HS-5 (cell line): ENCODE measurements at regions not wholly inside any gene's neighbourhood (a gene's known extent, or its start where the extent isn't known, plus 50 kb on each side); places are given as distances from the start of the nearest gene placed in this dataset.
A peak's percentile ranks its signal among the peaks of the same experiment; 100 is the strongest.
"Not testable (repeated sequence)": the region's sequence is repeated elsewhere in the genome, so short reads cannot be mapped to it uniquely, and the experiment has no call there.

Source experiments
- DNase-seq: peaks from one replicate; pipeline ENCODE4 v3.0.0-alpha.2; 2012; ENCODE audit warnings: low read depth

GRCh38 chr4:159743971-159744370 lies 641.1 kb downstream of the RAPGEF2 start:
- no peak for DNase-seq

GRCh38 chr4:159747983-159748382 lies 645.1 kb downstream of the RAPGEF2 start:
- no peak for DNase-seq

GRCh38 chr4:159748834-159749444 lies 646.1 kb downstream of the RAPGEF2 start:
- DNase-seq: no peak

GRCh38 chr4:159757499-159757898 lies 654.6 kb downstream of the RAPGEF2 start:
- no peak for DNase-seq

- DNase-seq: no peak
These were observed 655.2 kb downstream of the RAPGEF2 start for GRCh38 chr4:159758061-159758460.

- DNase-seq: no peak
These were observed 659.8 kb downstream of the RAPGEF2 start for GRCh38 chr4:159762672-159763071.

- DNase-seq: no peak
These were observed 661.6 kb downstream of the RAPGEF2 start for GRCh38 chr4:159764343-159764952.

GRCh38 chr4:159765382-159765781 lies 662.5 kb downstream of the RAPGEF2 start:
- peak; percentile 46 for DNase-seq

GRCh38 chr4:159766241-159766640 lies 663.4 kb downstream of the RAPGEF2 start:
- DNase-seq: no peak

GRCh38 chr4:159767406-159767805 lies 664.5 kb downstream of the RAPGEF2 start:
- DNase-seq: no peak

GRCh38 chr4:159768016-159768415 lies 665.1 kb downstream of the RAPGEF2 start:
- DNase-seq: no peak

GRCh38 chr4:159770401-159770800 lies 667.5 kb downstream of the RAPGEF2 start:
- no peak for DNase-seq

- DNase-seq: no peak
These were observed 668.1 kb downstream of the RAPGEF2 start for GRCh38 chr4:159770969-159771368.

GRCh38 chr4:159776961-159777360 lies 674.1 kb downstream of the RAPGEF2 start:
- DNase-seq: no peak

- DNase-seq: no peak
These were observed 674.8 kb downstream of the RAPGEF2 start for GRCh38 chr4:159777689-159778088.

GRCh38 chr4:159778298-159778697 lies 675.4 kb downstream of the RAPGEF2 start:
- DNase-seq: no peak

GRCh38 chr4:159779716-159780115 lies 676.8 kb downstream of the RAPGEF2 start:
- no peak for DNase-seq

GRCh38 chr4:159780196-159780922 lies 677.5 kb downstream of the RAPGEF2 start:
- DNase-seq: no peak

GRCh38 chr4:159787901-159788300 lies 685.0 kb downstream of the RAPGEF2 start:
- DNase-seq: peak; percentile 68

- no peak for DNase-seq
These were observed 688.5 kb downstream of the RAPGEF2 start for GRCh38 chr4:159791334-159791733.

- not testable (repeated sequence) for DNase-seq
These were observed 701.7 kb downstream of the RAPGEF2 start for GRCh38 chr4:159804592-159804991.

- peak; percentile 28 for DNase-seq
These were observed 720.9 kb downstream of the RAPGEF2 start for GRCh38 chr4:159823743-159824142.

- no peak for DNase-seq
These were observed 725.8 kb downstream of the RAPGEF2 start for GRCh38 chr4:159828687-159829086.
